Lower leg skin (tissue), 3 donors: ENCODE measurements at regions not wholly inside any gene's neighbourhood (a gene's known extent, or its start where the extent isn't known, plus 50 kb on each side); places are given as distances from the start of the nearest gene placed in this dataset.

Experiments
- CTCF ChIP-seq, 3 donors: fragments of 450-650 bp; IDR thresholded peaks; one replicate each; pipeline ENCODE4 v1.5.1; 2016; ENCODE audit warnings: antibody characterized with exemption in 3 of 3, mild to moderate bottlenecking in 3 of 3, moderate library complexity in 2 of 3
- POLR2A ChIP-seq, 2 donors: fragments of 450-650 bp; IDR thresholded peaks; one replicate each; pipeline ENCODE4 v1.6.1; 2016 to 2017; ENCODE audit warnings: antibody characterized with exemption in 2 of 2, mild to moderate bottlenecking in 1 of 2, moderate library complexity in 1 of 2

GRCh38 chr5:106454651-106455415 is 1215.9 kb downstream of the EFNA5 start:
- no peak for TF ChIP-seq CTCF (IDR thresholded peaks at IDR 0.05)
- no peak for TF ChIP-seq POLR2A (IDR thresholded peaks at IDR 0.05)
